ENCODE measurements at regions not wholly inside any gene's neighbourhood (a gene's known extent, or its start where the extent isn't known, plus 50 kb on each side); places are given as distances from the start of the nearest gene placed in this dataset.

- TF ChIP-seq POLR2AphosphoS5 (IDR thresholded peaks at IDR 0.05) (no peak), POLR2A (IDR thresholded peaks at IDR 0.05) (no peak), CTCF (IDR thresholded peaks at IDR 0.05) (no peak), EP300 (IDR thresholded peaks at IDR 0.05) (no peak)
- DNase-seq (no peak), ATAC-seq (ENCODE audit: low FRiP score in 2 of 2) (no peak)
- whole genome bisulfite sequencing, 2 donors, result 54 to 67% methylated on average over 3 of the region's 3 CpGs
- no peak overlapping the region for H3K4me3 ChIP-seq
- H3K9me3 ChIP-seq, result no peaks in the 10 kb centered on the region
- H3K27me3 ChIP-seq, result no peaks in the 10 kb centered on the region
- no peak overlapping the region for H3K27ac ChIP-seq
- H3K36me3 ChIP-seq, result no peaks in the 10 kb centered on the region
- peaks cover 0 to 3% (median 0%) of the 10 kb centered on the region in 4 donors for H3K4me1 ChIP-seq
These were observed 245.6 kb upstream of the GOLIM4 start for GRCh38 chr3:168341192-168341815.

DNA sequence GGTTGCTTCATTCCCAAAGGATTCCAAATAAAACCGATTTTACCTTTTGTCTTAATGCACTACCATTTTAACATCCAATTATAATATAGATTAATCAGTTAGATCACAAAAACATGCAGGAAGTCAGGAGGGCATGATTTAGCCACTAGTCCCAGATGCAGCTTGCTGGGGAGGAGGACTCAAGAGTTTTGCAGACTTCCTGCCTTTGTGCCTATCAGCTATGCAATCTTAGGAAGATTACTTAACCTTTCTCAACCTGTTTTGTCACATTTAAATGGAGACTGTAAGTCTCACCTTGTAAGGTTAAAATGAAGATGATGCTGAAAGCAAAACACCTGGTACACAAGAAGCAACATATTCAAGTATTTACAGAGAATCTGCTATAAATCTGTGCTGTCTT is 242.4 kb upstream of the GOLIM4 start:
- 58 to 69% methylated on average over 1 of the region's 1 CpG for WGBS, 2 donors
- Histone ChIP-seq H3K36me3 (no peaks in the 10 kb centered on the region), H3K27ac (no peak overlapping the region), H3K4me1 (peaks cover 0 to 3% (median 0%) of the 10 kb centered on the region in 4 donors), H3K9me3 (no peaks in the 10 kb centered on the region), H3K4me3 (no peak overlapping the region), H3K27me3 (no peaks in the 10 kb centered on the region)
- TF ChIP-seq EP300 (IDR thresholded peaks at IDR 0.05), result no peak
- TF ChIP-seq POLR2A (IDR thresholded peaks at IDR 0.05), result no peak
- no peak for TF ChIP-seq POLR2AphosphoS5 (IDR thresholded peaks at IDR 0.05)
- TF ChIP-seq CTCF (IDR thresholded peaks at IDR 0.05), result no peak
- ATAC-seq (ENCODE audit: low FRiP score in 2 of 2) (no peak), DNase-seq (no peak)

GRCh38 chr3:168336276-168336675 is 240.6 kb upstream of the GOLIM4 start:
- no peak overlapping the region for H3K4me3 ChIP-seq
- WGBS, 2 donors, result 71 to 76% methylated on average over 3 of the region's 3 CpGs
- no peak overlapping the region for H3K27ac ChIP-seq
- DNase-seq, result no peak
- no peaks in the 10 kb centered on the region for H3K9me3 ChIP-seq
- no peak for ATAC-seq (ENCODE audit: low FRiP score in 2 of 2)
- TF ChIP-seq POLR2A (IDR thresholded peaks at IDR 0.05) (no peak), EP300 (IDR thresholded peaks at IDR 0.05) (no peak), CTCF (IDR thresholded peaks at IDR 0.05) (no peak), POLR2AphosphoS5 (IDR thresholded peaks at IDR 0.05) (no peak)
- H3K36me3 ChIP-seq, result no peaks in the 10 kb centered on the region
- H3K4me1 ChIP-seq, result peaks cover 0 to under 1% (median 0%) of the 10 kb centered on the region in 4 donors
- H3K27me3 ChIP-seq, result no peaks in the 10 kb centered on the region

- TF ChIP-seq EP300 (IDR thresholded peaks at IDR 0.05) (no peak), POLR2AphosphoS5 (IDR thresholded peaks at IDR 0.05) (no peak), POLR2A (IDR thresholded peaks at IDR 0.05) (no peak), CTCF (IDR thresholded peaks at IDR 0.05) (no peak)
- no peaks in the 10 kb centered on the region for H3K4me1 ChIP-seq
- H3K9me3 ChIP-seq, result no peaks in the 10 kb centered on the region
- H3K27ac ChIP-seq, result no peak overlapping the region
- no peaks in the 10 kb centered on the region for H3K36me3 ChIP-seq
- H3K4me3 ChIP-seq, result no peak overlapping the region
- ATAC-seq (ENCODE audit: low FRiP score in 2 of 2), result no peak
- H3K27me3 ChIP-seq, result no peaks in the 10 kb centered on the region
- no peak for DNase-seq
These were observed 237.7 kb upstream of the GOLIM4 start for GRCh38 chr3:168333410-168333935.

- DNase-seq (no peak), ATAC-seq (ENCODE audit: low FRiP score in 2 of 2) (no peak)
These were observed 236.0 kb upstream of the GOLIM4 start for GRCh38 chr3:168331756-168332155.

More at GRCh38 chr3:168331756-168332155, 236.0 kb upstream of the GOLIM4 start:
- Histone ChIP-seq H3K27ac (no peak overlapping the region), H3K9me3 (no peaks in the 10 kb centered on the region), H3K4me1 (no peaks in the 10 kb centered on the region), H3K4me3 (no peak overlapping the region), H3K27me3 (no peaks in the 10 kb centered on the region), H3K36me3 (no peaks in the 10 kb centered on the region)
- no peak for TF ChIP-seq POLR2AphosphoS5 (IDR thresholded peaks at IDR 0.05)
- no peak for TF ChIP-seq EP300 (IDR thresholded peaks at IDR 0.05)
- TF ChIP-seq POLR2A (IDR thresholded peaks at IDR 0.05), result no peak
- TF ChIP-seq CTCF (IDR thresholded peaks at IDR 0.05), result no peak
- 48 to 59% methylated on average over 3 of the region's 3 CpGs for WGBS, 2 donors

Data from upper lobe of left lung (tissue), 6 donors.